Coronary artery (tissue), 2 donors: ENCODE measurements at regions not wholly inside any gene's neighbourhood (a gene's known extent, or its start where the extent isn't known, plus 50 kb on each side); places are given as distances from the start of the nearest gene placed in this dataset.

Source experiments
- DNase-seq: peaks from one replicate; pipeline ENCODE4 v3.0.0-alpha.2; 2017; ENCODE audit warnings: low spot score
- H3K27ac ChIP-seq, 2 donors: fragments of 200-600 bp; sonication (generic); one replicate each; pipeline ENCODE4 v1.5.1; 2016 to 2019
- H3K4me3 ChIP-seq: fragments of 200-600 bp; sonication (generic); 2 replicates; pipeline ENCODE4 v1.5.1; 2016; ENCODE audit warnings: mild to moderate bottlenecking, moderate library complexity
- TF ChIP-seq, protein P1 (sequence below): fragments of 200-600 bp; sonication (generic); IDR thresholded peaks from one replicate; pipeline ENCODE4 v1.5.1; 2019; ENCODE audit warnings: antibody characterized with exemption

DNA sequence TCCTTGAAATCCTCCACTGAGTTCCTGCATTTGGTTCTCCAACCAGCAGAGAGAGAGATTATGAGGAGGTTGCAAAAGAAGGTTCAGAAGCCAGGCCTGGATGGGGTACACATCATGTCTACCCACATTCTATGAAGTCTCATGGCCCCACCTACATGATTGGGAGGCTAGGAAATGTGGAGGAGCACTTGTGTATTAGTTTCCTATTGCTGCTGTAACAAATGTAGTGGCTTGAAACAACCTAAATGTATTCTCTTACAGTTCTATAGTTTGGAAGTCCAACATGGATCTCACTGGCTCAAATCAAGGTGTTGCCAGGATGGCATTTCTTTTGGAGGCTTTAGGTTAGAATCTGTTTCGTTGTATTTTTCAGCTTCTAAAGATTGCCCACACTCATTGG lies 134.2 kb upstream of the ZNF648 start:
- no peak for DNase-seq
- Histone ChIP-seq H3K4me3 (no peak overlapping the region), H3K27ac (no peak overlapping the region)
- TF ChIP-seq, protein P1, sequence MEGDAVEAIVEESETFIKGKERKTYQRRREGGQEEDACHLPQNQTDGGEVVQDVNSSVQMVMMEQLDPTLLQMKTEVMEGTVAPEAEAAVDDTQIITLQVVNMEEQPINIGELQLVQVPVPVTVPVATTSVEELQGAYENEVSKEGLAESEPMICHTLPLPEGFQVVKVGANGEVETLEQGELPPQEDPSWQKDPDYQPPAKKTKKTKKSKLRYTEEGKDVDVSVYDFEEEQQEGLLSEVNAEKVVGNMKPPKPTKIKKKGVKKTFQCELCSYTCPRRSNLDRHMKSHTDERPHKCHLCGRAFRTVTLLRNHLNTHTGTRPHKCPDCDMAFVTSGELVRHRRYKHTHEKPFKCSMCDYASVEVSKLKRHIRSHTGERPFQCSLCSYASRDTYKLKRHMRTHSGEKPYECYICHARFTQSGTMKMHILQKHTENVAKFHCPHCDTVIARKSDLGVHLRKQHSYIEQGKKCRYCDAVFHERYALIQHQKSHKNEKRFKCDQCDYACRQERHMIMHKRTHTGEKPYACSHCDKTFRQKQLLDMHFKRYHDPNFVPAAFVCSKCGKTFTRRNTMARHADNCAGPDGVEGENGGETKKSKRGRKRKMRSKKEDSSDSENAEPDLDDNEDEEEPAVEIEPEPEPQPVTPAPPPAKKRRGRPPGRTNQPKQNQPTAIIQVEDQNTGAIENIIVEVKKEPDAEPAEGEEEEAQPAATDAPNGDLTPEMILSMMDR, result no peak

DNA sequence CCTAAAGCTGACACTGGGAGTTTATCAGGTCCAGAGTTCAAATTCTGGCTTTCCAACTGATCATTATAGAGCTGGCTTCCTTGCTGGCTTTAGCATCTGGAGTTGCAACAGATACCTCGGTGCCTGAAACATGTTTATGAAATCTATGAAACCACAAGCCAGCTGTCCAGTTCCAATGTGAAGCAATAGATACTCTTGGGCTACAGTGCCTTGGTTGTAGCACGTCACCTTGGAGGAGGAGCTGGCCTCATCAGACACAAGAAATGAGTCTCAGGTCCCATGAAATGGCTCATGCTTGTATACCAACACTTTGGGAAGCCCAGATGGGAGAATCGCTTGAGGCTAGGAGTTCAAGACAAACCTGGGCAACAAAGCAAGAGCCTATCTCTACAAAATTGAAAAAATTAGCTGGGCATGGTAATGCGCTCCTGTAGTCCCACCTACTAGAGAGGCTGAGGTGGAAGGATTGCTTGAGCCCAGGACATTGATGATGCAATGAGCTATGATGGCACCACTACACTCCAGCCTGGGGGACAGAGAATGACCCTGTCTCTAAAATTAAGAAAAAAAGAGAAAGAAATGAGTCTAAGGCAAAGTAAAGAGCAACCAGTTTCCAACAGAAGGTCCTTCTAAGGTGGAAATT lies 132.5 kb upstream of the ZNF648 start:
- DNase-seq, result no peak
- no peak overlapping the region for H3K27ac ChIP-seq
- TF ChIP-seq, protein P1, result no peak
- H3K4me3 ChIP-seq, result no peak overlapping the region

DNA sequence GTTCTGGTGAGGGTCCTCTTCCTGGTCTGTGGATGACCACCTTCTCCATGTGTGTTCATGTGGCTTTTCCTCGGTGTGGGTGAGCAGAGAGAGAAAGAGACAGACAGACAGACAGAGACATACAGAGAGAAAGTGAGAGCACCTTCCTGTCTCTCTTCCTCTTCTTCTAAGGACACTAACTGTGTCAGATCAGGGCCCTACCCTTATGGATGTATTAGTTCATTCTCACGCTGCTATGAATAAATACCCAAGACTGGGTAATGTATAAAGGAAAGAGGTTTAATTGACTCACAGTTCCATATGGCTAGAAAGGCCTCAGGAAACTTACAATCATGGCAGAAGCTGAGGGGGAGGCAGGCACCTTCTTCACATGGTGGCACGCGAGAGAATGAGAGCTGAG lies 131.5 kb upstream of the ZNF648 start:
- Histone ChIP-seq H3K27ac (no peak overlapping the region), H3K4me3 (no peak overlapping the region)
- DNase-seq, result no peak
- TF ChIP-seq, protein P1, result no peak

DNA sequence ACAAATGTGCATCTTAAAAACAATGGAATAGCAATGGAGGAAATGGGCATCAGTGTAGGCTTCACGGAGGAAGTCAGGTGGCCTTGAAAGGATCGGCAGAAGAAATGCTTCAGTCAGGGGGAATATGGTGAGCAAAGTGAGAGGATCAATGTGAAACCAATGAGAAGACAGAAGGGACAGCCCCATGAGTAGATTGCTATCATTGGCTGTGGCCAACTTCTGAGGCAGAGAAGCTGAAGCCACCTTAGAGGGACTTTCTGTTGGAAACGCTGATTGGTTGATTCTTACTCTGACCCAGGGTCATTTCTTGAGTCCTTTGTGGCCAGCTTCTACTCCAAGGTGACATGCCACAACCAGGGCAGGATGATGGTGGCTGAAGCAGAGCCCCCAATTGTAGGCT lies 130.7 kb upstream of the ZNF648 start:
- DNase-seq, result no peak
- TF ChIP-seq, protein P1, result no peak
- no peak overlapping the region for H3K27ac ChIP-seq
- H3K4me3 ChIP-seq, result no peak overlapping the region

DNA sequence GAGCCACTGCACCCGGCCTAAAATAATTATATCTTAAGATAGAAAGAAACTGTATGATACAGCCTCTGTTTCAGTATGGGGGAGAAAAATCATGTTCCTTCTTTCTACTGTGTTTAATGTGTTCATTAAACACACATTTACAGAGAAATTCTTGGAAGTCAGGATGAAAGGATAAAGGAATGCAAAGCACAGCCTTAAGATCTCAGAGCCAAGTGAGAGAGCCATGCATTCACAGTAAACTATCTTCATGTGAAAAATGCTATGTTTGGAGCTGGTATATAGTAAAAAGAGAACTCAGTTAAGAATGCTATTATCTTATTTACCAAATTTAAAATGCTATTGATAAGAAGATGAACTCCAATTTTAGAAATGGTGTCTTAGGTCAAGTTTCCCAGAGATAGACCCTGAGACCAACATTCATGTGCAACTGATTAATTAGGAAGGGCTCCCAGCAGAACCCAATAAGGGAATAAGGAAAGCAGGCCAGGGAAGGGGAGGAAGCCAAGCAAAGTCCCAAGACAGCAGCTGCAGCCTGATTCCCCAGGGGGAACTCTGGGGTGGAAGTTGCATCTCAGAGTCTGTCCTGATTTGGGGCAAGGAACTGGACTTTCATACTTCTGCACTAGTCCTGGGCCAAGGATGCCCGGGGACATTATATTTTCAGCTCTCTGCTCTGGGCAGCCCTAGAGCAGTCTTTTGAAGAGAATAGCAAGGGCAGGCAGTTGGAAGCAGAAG lies 130.0 kb upstream of the ZNF648 start:
- Histone ChIP-seq H3K4me3 (no peak overlapping the region), H3K27ac (no peak overlapping the region)
- DNase-seq, result no peak
- TF ChIP-seq, protein P1, result no peak

DNA sequence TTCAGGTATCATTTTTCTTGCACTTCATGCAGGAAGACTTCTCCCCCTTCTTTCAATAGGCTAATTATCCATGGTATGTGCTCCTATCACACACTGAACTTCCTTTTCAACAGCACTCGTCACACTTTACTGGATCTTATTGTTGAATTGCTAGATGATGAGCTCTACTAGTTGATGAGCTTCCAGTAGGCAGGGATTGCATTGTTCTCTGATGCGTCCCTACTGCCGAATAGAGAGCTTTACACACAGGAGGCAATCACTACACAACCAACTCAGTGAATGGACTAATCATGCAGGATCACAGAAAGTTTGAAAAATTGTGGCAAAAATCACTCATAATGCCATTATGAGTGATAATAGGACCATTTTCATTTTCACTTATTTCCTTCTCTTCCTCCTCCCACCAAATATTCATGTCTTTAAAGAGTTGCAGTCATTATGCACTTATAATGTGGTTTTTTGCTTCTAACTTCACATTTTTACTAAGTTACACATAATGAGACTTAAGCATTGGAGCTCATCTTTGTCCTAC lies 128.1 kb upstream of the ZNF648 start:
- TF ChIP-seq, protein P1, result no peak
- H3K27ac ChIP-seq, result no peak overlapping the region
- no peak for DNase-seq
- H3K4me3 ChIP-seq, result no peak overlapping the region

DNA sequence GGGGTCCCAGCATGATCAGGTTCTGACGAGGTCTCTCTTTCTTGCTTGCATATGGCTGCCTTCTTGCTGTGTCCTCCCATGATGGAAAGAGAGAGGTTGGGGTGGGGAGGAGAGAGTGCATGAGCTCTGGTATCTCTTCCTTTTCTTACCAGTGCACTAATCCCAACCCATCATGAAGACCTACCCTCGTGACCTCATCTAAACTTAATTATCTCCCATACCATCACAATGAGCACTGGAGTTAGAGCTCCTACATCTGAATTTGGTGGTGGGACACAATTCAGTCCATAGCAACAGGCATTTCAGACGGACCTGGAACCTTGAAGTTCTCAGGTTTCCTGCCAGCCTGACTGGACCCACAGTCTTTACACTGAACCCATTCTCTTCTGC lies 125.2 kb upstream of the ZNF648 start:
- no peak overlapping the region for H3K27ac ChIP-seq
- no peak overlapping the region for H3K4me3 ChIP-seq
- no peak for DNase-seq
- TF ChIP-seq, protein P1, result no peak
